Spleen (tissue), 11 donors: ENCODE measurements at regions not wholly inside any gene's neighbourhood (a gene's known extent, or its start where the extent isn't known, plus 50 kb on each side); places are given as distances from the start of the nearest gene placed in this dataset.

ENCODE experiments used
- DNase-seq: peaks from one replicate; pipeline ENCODE4 v3.0.0-alpha.2; 2020
- H3K27ac ChIP-seq, 8 donors: fragments of 200-600 bp; sonication (generic) in 7 of 8; 1 replicate in 4 of 8; 2 replicates in 4 of 8; pipeline versions ENCODE4 v1.5.0 to v1.8.0; 2016 to 2021; ENCODE audit warnings: inconsistent platforms in 4 of 8, mild to moderate bottlenecking in 4 of 8, moderate library complexity in 1 of 8
- H3K27me3 ChIP-seq, 7 donors: fragments of 200-600 bp; sonication (generic) in 6 of 7; replicated peaks in 1 of 7; 1 replicate in 4 of 7; 2 replicates in 3 of 7; pipeline versions ENCODE4 v1.5.0 to v1.8.0; 2016 to 2021; ENCODE audit warnings: inconsistent platforms in 3 of 7, mild to moderate bottlenecking in 1 of 7
- H3K36me3 ChIP-seq, 6 donors: fragments of 200-600 bp; sonication (generic) in 5 of 6; 1 replicate in 4 of 6; 2 replicates in 2 of 6; pipeline versions ENCODE4 v1.5.0 to v1.8.0; 2016 to 2021; ENCODE audit warnings: inconsistent platforms in 2 of 6
- H3K4me1 ChIP-seq, 6 donors: fragments of 200-600 bp; sonication (generic) in 5 of 6; 1 replicate in 3 of 6; 2 replicates in 3 of 6; pipeline versions ENCODE4 v1.5.0 to v1.8.0; 2016 to 2021; ENCODE audit warnings: inconsistent platforms in 3 of 6
- H3K4me3 ChIP-seq, 8 donors: fragments of 200-600 bp; sonication (generic) in 7 of 8; 1 replicate in 4 of 8; 2 replicates in 4 of 8; pipeline versions ENCODE4 v1.5.0 to v1.8.0; 2016 to 2021; ENCODE audit warnings: inconsistent platforms in 4 of 8, mild to moderate bottlenecking in 4 of 8, moderate library complexity in 2 of 8
- H3K9me3 ChIP-seq, 8 donors: fragments of 200-600 bp; sonication (generic) in 7 of 8; 1 replicate in 4 of 8; 2 replicates in 4 of 8; pipeline versions ENCODE4 v1.5.0 to v1.8.0; 2016 to 2021; ENCODE audit warnings: inconsistent platforms in 4 of 8
- CTCF ChIP-seq, 11 experiments: fragments of 200-600 bp in 7 of 11; fragments of 450-650 bp in 4 of 11; sonication (generic) in 4 of 11; IDR thresholded peaks in 8 of 11; conservative IDR thresholded peaks in 3 of 11; 1 replicate in 7 of 11; 2 replicates in 4 of 11; pipeline versions ENCODE4 v1.4.0 to v1.8.0; 2016 to 2021; ENCODE audit warnings: antibody characterized with exemption in 11 of 11, inconsistent platforms in 4 of 11, mild to moderate bottlenecking in 1 of 11
- POLR2A ChIP-seq, 3 donors: fragments of 450-650 bp; IDR thresholded peaks; one replicate each; pipeline ENCODE4 v1.5.1; 2017; ENCODE audit warnings: antibody characterized with exemption in 3 of 3, mild to moderate bottlenecking in 1 of 3
- POLR2AphosphoS5 ChIP-seq, 3 donors: sonication (generic); formaldehyde crosslinking; IDR thresholded peaks; one replicate each; pipeline ENCODE4 v1.5.1; 2017; ENCODE audit warnings: antibody characterized with exemption in 3 of 3
- WGBS, 5 donors: extraction: QIAGEN DNeasy Blood & Tissue Kit in 3 of 5; methylation state at CpG; one replicate each; pipeline versions ENCODE4 v1.1.5 to v1.1.7; 2013 to 2018; 5-methylcytosine and 5-hydroxymethylcytosine counted together
- intact Hi-C: fragments of 100-400 bp; cut with DNase I; formaldehyde crosslinking; loops from one replicate; pipeline ENCODE4 v1.15.0; 2023; ENCODE audit warnings: low total_unique reads
- donor health status: healthy with polysubstance abuse.
- donor health status: DM: no; HTN: no; CAD: no; lungs with moderate emphysema.
- donor health status: DM: no; HTN: no; CAD: no.
- donor health status: Bipolar disorder and iron deficiency.
- donor health status: healthy.
- donor health status: DM: no; HTN: no; CAD: no.
- donor health status: DM: yes; HTN: yes; CAD: no.

- peaks cover 0 to 34% (median 20%) of the 10 kb centered on the region in 8 donors for H3K9me3 ChIP-seq
- no peak for DNase-seq
- H3K36me3 ChIP-seq, result no peaks in the 10 kb centered on the region
- H3K4me1 ChIP-seq, result no peaks in the 10 kb centered on the region
- no peak overlapping the region for H3K4me3 ChIP-seq
- no peak overlapping the region for H3K27ac ChIP-seq
- H3K27me3 ChIP-seq, result no peaks in the 10 kb centered on the region
- TF ChIP-seq POLR2AphosphoS5 (IDR thresholded peaks at IDR 0.05) (no peak), CTCF (IDR thresholded peaks at IDR 0.05 in 8 of 11, conservative IDR thresholded peaks at IDR 0.05 in 3 of 11) (no peak), POLR2A (IDR thresholded peaks at IDR 0.05) (no peak)
- intact Hi-C loops, result no loop called here
Observed at GRCh38 chr13:89181041-89181440, 1509.9 kb downstream of the SLITRK5 start.

GRCh38 chr13:89199138-89199537, 1528.0 kb downstream of the SLITRK5 start:
- Histone ChIP-seq H3K27me3 (no peaks in the 10 kb centered on the region), H3K9me3 (peaks cover 0 to 21% (median 3%) of the 10 kb centered on the region in 8 donors), H3K4me3 (no peak overlapping the region), H3K36me3 (no peaks in the 10 kb centered on the region), H3K4me1 (no peaks in the 10 kb centered on the region), H3K27ac (no peak overlapping the region)
- TF ChIP-seq CTCF (IDR thresholded peaks at IDR 0.05 in 8 of 11, conservative IDR thresholded peaks at IDR 0.05 in 3 of 11) (no peak), POLR2AphosphoS5 (IDR thresholded peaks at IDR 0.05) (no peak), POLR2A (IDR thresholded peaks at IDR 0.05) (no peak)
- WGBS, 5 donors, result 27 to 49% (median 37%) methylated on average over 4 of the region's 4 CpGs
- intact Hi-C loops, result no loop called here
- no peak for DNase-seq

GRCh38 chr13:89204435-89204834, 1533.3 kb downstream of the SLITRK5 start:
- Histone ChIP-seq H3K9me3 (no peaks in the 10 kb centered on the region), H3K4me3 (no peak overlapping the region), H3K36me3 (no peaks in the 10 kb centered on the region), H3K27ac (no peak overlapping the region), H3K4me1 (no peaks in the 10 kb centered on the region), H3K27me3 (no peaks in the 10 kb centered on the region)
- intact Hi-C loops, result no loop called here
- TF ChIP-seq POLR2A (IDR thresholded peaks at IDR 0.05), result no peak
- TF ChIP-seq CTCF (IDR thresholded peaks at IDR 0.05 in 8 of 11, conservative IDR thresholded peaks at IDR 0.05 in 3 of 11), result no peak
- 77 to 92% (median 88%) methylated on average over 1 of the region's 1 CpG for WGBS, 5 donors
- no peak for DNase-seq

- 63 to 77% (median 74%) methylated on average over 3 of the region's 3 CpGs for WGBS, 5 donors
Observed at GRCh38 chr13:89205856-89206520, 1534.8 kb downstream of the SLITRK5 start.

More at GRCh38 chr13:89205856-89206520, 1534.8 kb downstream of the SLITRK5 start:
- Histone ChIP-seq H3K4me1 (no peaks in the 10 kb centered on the region), H3K9me3 (no peaks in the 10 kb centered on the region), H3K4me3 (no peak overlapping the region), H3K36me3 (no peaks in the 10 kb centered on the region), H3K27ac (no peak overlapping the region), H3K27me3 (no peaks in the 10 kb centered on the region)
- intact Hi-C loops, result no loop called here
- no peak for TF ChIP-seq POLR2A (IDR thresholded peaks at IDR 0.05)
- TF ChIP-seq POLR2AphosphoS5 (IDR thresholded peaks at IDR 0.05), result no peak
- TF ChIP-seq CTCF (IDR thresholded peaks at IDR 0.05 in 8 of 11, conservative IDR thresholded peaks at IDR 0.05 in 3 of 11), result no peak
- DNase-seq, result no peak
